Aorta (tissue), 5 donors: ENCODE measurements at regions not wholly inside any gene's neighbourhood (a gene's known extent, or its start where the extent isn't known, plus 50 kb on each side); places are given as distances from the start of the nearest gene placed in this dataset.
"Not testable (repeated sequence)": the region's sequence is repeated elsewhere in the genome, so short reads cannot be mapped to it uniquely, and the experiment has no call there.

Experiments
- ATAC-seq: fragments of 200-7000 bp; cut with Tn5 transposase; one replicate; pipeline ENCODE4 v1.9.1; 2022; ENCODE audit warnings: moderate library complexity; ENCODE audit not compliant: low FRiP score
- DNase-seq, 2 donors: peaks; one replicate each; pipeline ENCODE4 v3.0.0-alpha.2; 2020
- H3K27ac ChIP-seq, 2 donors: one replicate each; pipeline ENCODE4 v1.5.1; 2013; ENCODE audit warnings: low read length in 2 of 2, mild to moderate bottlenecking in 2 of 2, moderate library complexity in 2 of 2, control low read depth in 1 of 2, inconsistent platforms in 1 of 2, low read depth in 1 of 2
- H3K27me3 ChIP-seq, 2 donors: one replicate each; pipeline ENCODE4 v1.6.1; 2013; ENCODE audit warnings: control low read depth in 1 of 2, low read length in 1 of 2, mild to moderate bottlenecking in 1 of 2, moderate library complexity in 1 of 2; ENCODE audit not compliant: insufficient read depth in 2 of 2, control insufficient read depth in 1 of 2
- H3K36me3 ChIP-seq, 2 donors: one replicate each; pipeline ENCODE4 v1.6.1; 2013; ENCODE audit warnings: control low read depth in 1 of 2, low read length in 1 of 2, mild to moderate bottlenecking in 1 of 2; ENCODE audit not compliant: insufficient read depth in 2 of 2, control insufficient read depth in 1 of 2
- H3K4me1 ChIP-seq, 2 donors: one replicate each; pipeline ENCODE4 v1.6.1; 2013; ENCODE audit warnings: low read length in 2 of 2, control low read depth in 1 of 2, mild to moderate bottlenecking in 1 of 2, moderate library complexity in 1 of 2; ENCODE audit not compliant: insufficient read depth in 2 of 2, control insufficient read depth in 1 of 2
- H3K4me3 ChIP-seq, 2 donors: one replicate each; pipeline ENCODE4 v1.5.1; 2013; ENCODE audit warnings: low read length in 2 of 2, control low read depth in 1 of 2, mild to moderate bottlenecking in 1 of 2
- H3K9me3 ChIP-seq: one replicate; pipeline ENCODE4 v1.6.1; 2013; ENCODE audit warnings: mild to moderate bottlenecking, low read length; ENCODE audit not compliant: control insufficient read depth
- WGBS, 2 donors: extraction: QIAGEN DNeasy Blood & Tissue Kit; methylation state at CpG; one replicate each; pipeline ENCODE4 v1.1.7; 2013; 5-methylcytosine and 5-hydroxymethylcytosine counted together
- intact Hi-C, 2 donors: fragments of 100-400 bp; cut with DNase I; formaldehyde crosslinking; loops; one replicate each; pipeline versions ENCODE4 v1.14.2 to v1.15.0; 2022
- donor health status: healthy with polysubstance abuse.
- donor health status: Bipolar disorder and iron deficiency.
- donor health status: DM: no; HTN: no; CAD: no.
- donor health status: DM: no; HTN: no; CAD: no.
- donor health status: DM: yes; HTN: yes; CAD: no.

- intact Hi-C loops, H3K27me3 ChIP-seq, H3K9me3 ChIP-seq, H3K4me1 ChIP-seq, H3K36me3 ChIP-seq, H3K4me3 ChIP-seq, H3K27ac ChIP-seq, DNase-seq, ATAC-seq: not testable (repeated sequence)
- 85 to 88% methylated on average over 5 of the region's 5 CpGs for WGBS, 2 donors
Measured at GRCh38 chr10:46095943-46096342, 49.9 kb upstream of the MSMB start.

- Histone ChIP-seq H3K4me3 (no peak overlapping the region), H3K27me3 (no peaks in the 10 kb centered on the region), H3K36me3 (no peaks in the 10 kb centered on the region), H3K9me3 (no peaks in the 10 kb centered on the region), H3K4me1 (no peaks in the 10 kb centered on the region), H3K27ac (no peak overlapping the region)
- 94 to 99% methylated on average over 4 of the region's 4 CpGs for WGBS, 2 donors
- ATAC-seq (no peak), DNase-seq (no peak)
- intact Hi-C loops = no loop called here
Measured at GRCh38 chr10:46096446-46096845, 50.4 kb upstream of the MSMB start.

- H3K36me3 ChIP-seq = no peaks in the 10 kb centered on the region
- no peak overlapping the region for H3K4me3 ChIP-seq
- ATAC-seq (no peak), DNase-seq (no peak)
- H3K9me3 ChIP-seq = no peaks in the 10 kb centered on the region
- no peak overlapping the region for H3K27ac ChIP-seq
- intact Hi-C loops = no loop called here
- 81 to 86% methylated on average over 8 of the region's 8 CpGs for WGBS, 2 donors
- no peaks in the 10 kb centered on the region for H3K4me1 ChIP-seq
- H3K27me3 ChIP-seq = no peaks in the 10 kb centered on the region
Measured at GRCh38 chr10:46096909-46097575, 51.0 kb upstream of the MSMB start.

GRCh38 chr10:46097576-46098317 is 51.7 kb upstream of the MSMB start:
- 82 to 87% methylated on average over 14 of the region's 14 CpGs for WGBS, 2 donors
- Histone ChIP-seq H3K36me3 (no peaks in the 10 kb centered on the region), H3K27me3 (no peaks in the 10 kb centered on the region), H3K4me1 (no peaks in the 10 kb centered on the region), H3K27ac (no peak overlapping the region), H3K9me3 (no peaks in the 10 kb centered on the region), H3K4me3 (no peak overlapping the region)
- ATAC-seq (peak; percentile 22), DNase-seq (no peak)
- intact Hi-C loops = no loop called here

- H3K27me3 ChIP-seq = no peaks in the 10 kb centered on the region
- H3K4me1 ChIP-seq = no peaks in the 10 kb centered on the region
- intact Hi-C loops = no loop called here
- ATAC-seq (no peak), DNase-seq (no peak)
- no peak overlapping the region for H3K27ac ChIP-seq
- H3K9me3 ChIP-seq = no peaks in the 10 kb centered on the region
- H3K4me3 ChIP-seq = no peak overlapping the region
- 87 to 89% methylated on average over 7 of the region's 7 CpGs for WGBS, 2 donors
- H3K36me3 ChIP-seq = no peaks in the 10 kb centered on the region
Measured at GRCh38 chr10:46098386-46098785, 52.3 kb upstream of the MSMB start.

GRCh38 chr10:46098925-46099324 is 52.9 kb upstream of the MSMB start:
- H3K27ac ChIP-seq = not testable (repeated sequence)

GRCh38 chr10:46104071-46104585 is 58.1 kb upstream of the MSMB start:
- H3K27me3 ChIP-seq = no peaks in the 10 kb centered on the region
- intact Hi-C loops = no loop called here
- ATAC-seq (no peak), DNase-seq (no peak)
- H3K9me3 ChIP-seq = no peaks in the 10 kb centered on the region
- no peak overlapping the region for H3K27ac ChIP-seq
- no peaks in the 10 kb centered on the region for H3K4me1 ChIP-seq
- H3K36me3 ChIP-seq = no peaks in the 10 kb centered on the region
- H3K4me3 ChIP-seq = no peak overlapping the region
- WGBS, 2 donors = 46 to 55% methylated on average over 4 of the region's 4 CpGs

More at GRCh38 chr10:46098925-46099324, 52.9 kb upstream of the MSMB start:
- intact Hi-C loops, DNase-seq, ATAC-seq, H3K9me3 ChIP-seq, H3K4me3 ChIP-seq, H3K36me3 ChIP-seq, H3K27me3 ChIP-seq, H3K4me1 ChIP-seq: not testable (repeated sequence)
- 75 to 90% methylated on average over 4 of the region's 4 CpGs for WGBS, 2 donors

GRCh38 chr10:46105416-46105815 is 59.3 kb upstream of the MSMB start:
- intact Hi-C loops, H3K4me1 ChIP-seq, DNase-seq, H3K27me3 ChIP-seq, ATAC-seq, H3K27ac ChIP-seq, H3K4me3 ChIP-seq, H3K9me3 ChIP-seq, H3K36me3 ChIP-seq: not testable (repeated sequence)
- 58 to 73% methylated on average over 6 to 9 of the region's 9 CpGs for WGBS, 2 donors
